PC-3 (cell line): ENCODE measurements at regions not wholly inside any gene's neighbourhood (a gene's known extent, or its start where the extent isn't known, plus 50 kb on each side); places are given as distances from the start of the nearest gene placed in this dataset.
"Not testable (repeated sequence)": the region's sequence is repeated elsewhere in the genome, so short reads cannot be mapped to it uniquely, and the experiment has no call there.

Experiments used
- ATAC-seq: fragments of 200-7000 bp; cut with Tn5 transposase; 2 replicates; pipeline ENCODE4 v1.9.1; 2020; ENCODE audit warnings: mild to moderate bottlenecking, moderate library complexity
- BruUV-seq: library from RNA; stranded (reverse); fragments of 400-500 nt; replicated peaks from 2 replicates; lab custom pipeline; 2021; lab: Mats Ljungman, UMichigan
- CTCF ChIA-PET: fragments of 300-600 bp; sonication (Branson Sonifier 250); formaldehyde crosslinking; loops from one replicate; lab custom pipeline; 2022; ENCODE audit warnings: antibody characterized with exemption; lab: Charles Lee
- POLR2A ChIA-PET: fragments of 300-600 bp; sonication (Branson Sonifier 250); formaldehyde crosslinking; loops from one replicate; lab custom pipeline; 2022; ENCODE audit warnings: antibody characterized with exemption; ENCODE audit not compliant: unreplicated experiment; lab: Charles Lee
- DNase-seq: peaks from one replicate; pipeline ENCODE4 v3.0.0-alpha.2; 2015
- H2AFZ ChIP-seq: fragments of 300-600 bp; sonication (generic); 2 replicates; pipeline ENCODE4 v1.6.0; 2016; ENCODE audit warnings: antibody characterized with exemption, low read length
- H3F3A ChIP-seq: fragments of 300-600 bp; sonication (generic); one replicate; pipeline ENCODE4 v1.6.0; 2017; ENCODE audit warnings: antibody characterized with exemption, low read length, control low read depth, mild to moderate bottlenecking; ENCODE audit not compliant: unreplicated experiment
- H3K27ac ChIP-seq: fragments of 300-600 bp; sonication (generic); 2 replicates; pipeline ENCODE4 v1.5.1; 2016; ENCODE audit warnings: mild to moderate bottlenecking, low read length
- H3K27me3 ChIP-seq: fragments of 300-600 bp; sonication (generic); 2 replicates; pipeline ENCODE4 v1.6.1; 2016; ENCODE audit warnings: low read length, mixed read lengths
- H3K36me3 ChIP-seq: fragments of 300-600 bp; sonication (generic); 2 replicates; pipeline ENCODE4 v1.6.1; 2016; ENCODE audit warnings: low read depth, mixed run types, low read length, mixed read lengths
- H3K4me1 ChIP-seq: fragments of 300-600 bp; sonication (generic); 2 replicates; pipeline ENCODE4 v1.5.1; 2016; ENCODE audit warnings: low read length; ENCODE audit not compliant: insufficient read depth
- H3K4me2 ChIP-seq: fragments of 300-600 bp; sonication (generic); 2 replicates; pipeline ENCODE4 v1.6.0; 2016; ENCODE audit warnings: low read length
- H3K4me3 ChIP-seq: fragments of 300-600 bp; sonication (generic); 2 replicates; pipeline ENCODE4 v1.5.1; 2016; ENCODE audit warnings: mild to moderate bottlenecking, low read length, mixed read lengths
- H3K79me2 ChIP-seq: fragments of 300-600 bp; sonication (generic); 2 replicates; pipeline ENCODE4 v1.6.1; 2017; ENCODE audit warnings: low read length, mixed read lengths
- H3K9ac ChIP-seq: fragments of 300-600 bp; sonication (generic); 2 replicates; pipeline ENCODE4 v1.6.0; 2016; ENCODE audit warnings: mild to moderate bottlenecking, low read length
- H3K9me2 ChIP-seq: fragments of 300-600 bp; sonication (generic); replicated peaks from 2 replicates; pipeline ENCODE4 v1.6.1; 2016; ENCODE audit warnings: mixed run types, low read length, mixed read lengths
- H3K9me3 ChIP-seq: fragments of 300-600 bp; sonication (generic); 2 replicates; pipeline ENCODE4 v1.6.1; 2016; ENCODE audit warnings: low read length, mixed read lengths
- H4K20me1 ChIP-seq: fragments of 300-600 bp; sonication (generic); 2 replicates; pipeline ENCODE4 v1.6.1; 2016; ENCODE audit warnings: low read length, mixed read lengths
- CTCF ChIP-seq: fragments of 300-600 bp; sonication (generic); conservative IDR thresholded peaks from 2 replicates; pipeline ENCODE4 v1.5.1; 2017; ENCODE audit warnings: antibody characterized with exemption, low read depth, mild to moderate bottlenecking, low read length
- EZH2 ChIP-seq: fragments of 300-600 bp; sonication (generic); IDR thresholded peaks from one replicate; pipeline ENCODE4 v1.6.1; 2017; ENCODE audit warnings: antibody characterized with exemption, mild to moderate bottlenecking, low read length; ENCODE audit not compliant: unreplicated experiment
- EZH2phosphoT487 ChIP-seq: fragments of 300-600 bp; sonication (generic); IDR thresholded peaks from 2 replicates; pipeline ENCODE4 v1.6.1; 2018; ENCODE audit warnings: mild to moderate bottlenecking, antibody characterized with exemption, low read length, borderline replicate concordance
- intact Hi-C: fragments of 100-400 bp; cut with micrococcal nuclease; formaldehyde crosslinking; loops from 2 replicates; pipeline ENCODE4 v1.9.0; 2023

DNA sequence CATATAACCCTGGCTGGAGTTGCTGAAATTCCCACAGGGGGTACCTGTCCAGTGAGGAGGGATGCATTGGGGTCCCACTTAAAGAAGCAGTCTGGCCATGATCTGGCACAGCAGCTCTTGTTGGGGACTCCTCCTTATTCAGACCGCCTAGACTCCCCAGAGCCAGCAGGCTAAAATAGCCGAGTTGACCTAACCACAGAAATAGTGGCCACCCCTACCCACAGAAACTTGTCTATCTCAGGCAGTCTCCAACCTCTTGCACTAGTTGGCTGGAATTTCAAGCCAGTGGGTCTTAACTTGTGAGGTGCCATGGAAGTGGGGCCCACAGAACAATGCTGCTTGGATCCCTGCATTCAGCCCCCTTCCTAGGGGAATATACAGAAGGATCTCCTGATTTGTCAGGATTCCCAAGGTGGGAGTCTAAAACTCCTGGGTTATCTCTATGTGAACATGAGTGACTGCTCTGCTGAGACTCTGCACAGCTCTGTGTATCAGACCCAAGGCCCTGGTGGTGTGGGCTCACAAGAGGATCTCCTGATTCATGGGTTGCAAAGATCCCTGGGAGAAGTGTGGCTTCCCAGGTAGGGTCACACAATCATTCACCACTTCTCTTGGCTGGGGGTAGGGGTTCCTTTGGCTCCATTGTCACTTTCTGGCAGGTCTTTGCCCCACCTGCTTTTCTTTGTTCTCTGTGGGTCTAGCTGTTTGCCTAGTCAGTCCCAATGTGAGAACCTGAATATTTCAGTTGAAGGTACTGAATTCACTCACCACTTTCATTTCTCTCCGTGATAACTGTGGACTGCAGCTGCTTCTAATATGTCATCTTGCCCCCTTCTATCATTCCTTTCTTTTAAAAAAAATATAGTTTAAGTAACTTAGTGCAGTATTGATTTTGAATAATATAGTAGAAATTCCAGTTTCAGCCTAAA, 65.5 kb upstream of the CLVS2 start:
- ATAC-seq (no peak), DNase-seq (no peak)
- Histone ChIP-seq H3K4me3 (no peak overlapping the region), H3K9ac (no peak overlapping the region), H3F3A (no peaks in the 10 kb centered on the region), H3K36me3 (no peaks in the 10 kb centered on the region), H3K4me1 (no peaks in the 10 kb centered on the region), H3K79me2 (no peaks in the 10 kb centered on the region), H3K27me3 (no peaks in the 10 kb centered on the region), H4K20me1 (no peaks in the 10 kb centered on the region), H3K9me2 (no peaks in the 10 kb centered on the region), H2AFZ (no peak overlapping the region), H3K9me3 (no peaks in the 10 kb centered on the region), H3K27ac (no peak overlapping the region), H3K4me2 (no peak overlapping the region)
- ChIA-PET POLR2A (no interaction called here), CTCF (no interaction called here)
- no TSS peak for BruUV-seq
- TF ChIP-seq EZH2 = no peak
- TF ChIP-seq EZH2phosphoT487 = no peak
- no peak for TF ChIP-seq CTCF
- intact Hi-C loops = no loop called here

DNA sequence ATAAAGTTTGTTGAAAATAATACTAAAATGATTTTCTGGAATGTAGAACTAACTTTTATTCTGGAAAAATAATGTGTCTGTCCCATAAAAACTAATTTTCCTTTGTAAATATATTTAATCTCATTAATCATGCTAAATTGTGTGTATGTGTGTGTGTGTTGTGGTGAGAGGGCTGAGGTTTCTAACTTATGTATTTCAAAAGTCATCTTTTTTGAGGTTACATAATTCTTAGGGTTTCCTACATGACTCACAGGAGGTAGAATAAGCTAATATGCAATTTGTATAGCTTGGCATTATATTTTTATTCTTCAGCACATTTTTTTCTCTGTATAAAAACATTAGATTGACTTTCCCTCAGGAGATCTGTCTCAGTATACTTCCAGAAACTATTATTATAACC, 64.1 kb upstream of the CLVS2 start:
- Histone ChIP-seq H3K9ac (no peak overlapping the region), H3K9me3 (no peaks in the 10 kb centered on the region), H3F3A (no peaks in the 10 kb centered on the region), H3K27ac (no peak overlapping the region), H3K4me1 (no peaks in the 10 kb centered on the region), H2AFZ (no peak overlapping the region), H3K79me2 (no peaks in the 10 kb centered on the region), H3K4me2 (no peak overlapping the region), H3K27me3 (no peaks in the 10 kb centered on the region), H3K36me3 (no peaks in the 10 kb centered on the region), H4K20me1 (no peaks in the 10 kb centered on the region), H3K4me3 (no peak overlapping the region), H3K9me2 (no peaks in the 10 kb centered on the region)
- intact Hi-C loops = no loop called here
- ChIA-PET POLR2A (no interaction called here), CTCF (no interaction called here)
- no TSS peak for BruUV-seq
- ATAC-seq (no peak), DNase-seq (no peak)
- no peak for TF ChIP-seq CTCF

- H3K4me1 ChIP-seq, H3K27me3 ChIP-seq, H3K36me3 ChIP-seq, H2AFZ ChIP-seq, DNase-seq, H3K27ac ChIP-seq, H3K79me2 ChIP-seq, CTCF ChIA-PET, H4K20me1 ChIP-seq, H3K4me2 ChIP-seq, POLR2A ChIA-PET, ATAC-seq, H3K9me3 ChIP-seq, H3K4me3 ChIP-seq, BruUV-seq, H3K9me2 ChIP-seq, intact Hi-C loops, H3F3A ChIP-seq, H3K9ac ChIP-seq: not testable (repeated sequence)
These were observed 51.1 kb upstream of the CLVS2 start for GRCh38 chr6:122944936-122945335.
